LNCAP (cell line): ENCODE measurements at regions not wholly inside any gene's neighbourhood (a gene's known extent, or its start where the extent isn't known, plus 50 kb on each side); places are given as distances from the start of the nearest gene placed in this dataset.

Source experiments
- TF ChIP-seq, protein P1 (sequence below): fragments of 450-650 bp; IDR thresholded peaks from 2 replicates; pipeline ENCODE4 v1.5.1; 2017; ENCODE audit warnings: mild to moderate bottlenecking

DNA sequence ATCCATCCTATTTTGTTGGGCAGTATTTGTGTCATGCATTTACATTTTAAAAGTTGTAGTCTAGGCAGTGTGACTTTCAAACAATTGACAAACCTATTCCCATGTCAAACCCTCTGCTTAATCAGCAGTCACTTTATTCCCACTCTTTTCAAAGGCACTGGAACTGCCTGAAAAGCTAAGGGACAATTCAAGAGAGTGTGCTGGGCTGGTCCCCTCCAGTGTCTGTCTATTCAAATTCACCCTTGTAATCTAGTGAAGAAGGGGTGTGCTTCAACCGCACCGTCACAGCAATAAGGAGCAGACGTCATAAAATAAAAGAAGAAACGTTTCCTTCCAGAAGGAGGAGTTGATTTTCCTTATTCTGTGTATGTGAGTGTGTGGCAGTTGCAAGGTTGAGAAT, 197.0 kb upstream of the MAD2L1 start:
- TF ChIP-seq, protein P1, sequence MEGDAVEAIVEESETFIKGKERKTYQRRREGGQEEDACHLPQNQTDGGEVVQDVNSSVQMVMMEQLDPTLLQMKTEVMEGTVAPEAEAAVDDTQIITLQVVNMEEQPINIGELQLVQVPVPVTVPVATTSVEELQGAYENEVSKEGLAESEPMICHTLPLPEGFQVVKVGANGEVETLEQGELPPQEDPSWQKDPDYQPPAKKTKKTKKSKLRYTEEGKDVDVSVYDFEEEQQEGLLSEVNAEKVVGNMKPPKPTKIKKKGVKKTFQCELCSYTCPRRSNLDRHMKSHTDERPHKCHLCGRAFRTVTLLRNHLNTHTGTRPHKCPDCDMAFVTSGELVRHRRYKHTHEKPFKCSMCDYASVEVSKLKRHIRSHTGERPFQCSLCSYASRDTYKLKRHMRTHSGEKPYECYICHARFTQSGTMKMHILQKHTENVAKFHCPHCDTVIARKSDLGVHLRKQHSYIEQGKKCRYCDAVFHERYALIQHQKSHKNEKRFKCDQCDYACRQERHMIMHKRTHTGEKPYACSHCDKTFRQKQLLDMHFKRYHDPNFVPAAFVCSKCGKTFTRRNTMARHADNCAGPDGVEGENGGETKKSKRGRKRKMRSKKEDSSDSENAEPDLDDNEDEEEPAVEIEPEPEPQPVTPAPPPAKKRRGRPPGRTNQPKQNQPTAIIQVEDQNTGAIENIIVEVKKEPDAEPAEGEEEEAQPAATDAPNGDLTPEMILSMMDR: no peak

DNA sequence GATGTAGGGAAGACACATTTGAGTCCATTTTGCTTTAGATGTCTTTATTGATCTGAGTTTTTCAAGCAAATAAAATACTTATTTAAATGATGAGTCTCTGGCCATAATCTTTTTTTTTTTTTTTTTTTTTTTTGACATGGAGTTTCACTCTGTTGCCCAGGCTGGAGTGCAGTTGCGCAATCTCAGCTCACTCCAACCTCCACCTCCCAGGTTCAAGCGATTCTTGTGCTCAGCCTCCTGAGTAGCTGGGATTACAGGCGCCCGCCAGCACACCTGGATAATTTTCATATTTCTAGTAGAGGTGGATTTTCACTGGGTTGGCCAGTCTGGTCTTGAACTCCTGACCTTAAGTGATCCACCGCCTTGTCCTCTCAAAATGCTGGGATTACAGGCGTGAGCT, 194.5 kb upstream of the MAD2L1 start:
- TF ChIP-seq, protein P1: no peak

DNA sequence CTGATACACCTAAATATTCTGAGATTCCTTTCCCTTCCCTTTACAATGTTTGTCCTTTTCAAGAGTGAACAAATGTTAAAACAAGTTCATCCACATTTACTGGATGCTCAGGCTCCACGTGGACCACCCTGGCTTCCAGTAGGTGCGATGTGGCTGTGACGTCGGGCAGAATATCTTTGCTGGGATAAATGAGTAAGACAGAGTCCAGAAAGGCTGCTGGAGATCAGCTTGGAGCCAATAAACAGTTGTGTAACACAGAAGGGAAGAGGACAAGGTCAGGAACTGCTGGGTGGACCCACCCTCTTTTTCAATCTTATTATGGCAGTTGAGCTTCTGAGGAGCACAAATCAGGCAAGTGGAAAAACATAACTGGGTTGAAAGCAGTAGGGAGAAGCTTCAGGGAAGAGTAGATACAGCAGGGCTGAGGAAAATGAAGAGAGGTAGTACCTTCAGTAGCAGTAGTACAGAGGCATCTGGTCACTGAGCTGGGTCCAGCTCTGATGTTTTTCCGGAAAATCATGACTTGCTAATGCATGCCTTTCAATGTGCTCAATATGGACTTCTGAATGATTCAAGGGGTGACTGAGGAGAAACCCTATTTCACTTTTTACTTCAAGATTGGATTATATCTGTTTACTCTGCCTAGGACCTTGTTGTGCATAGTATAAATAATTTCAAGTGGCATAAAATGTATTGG, 171.8 kb upstream of the MAD2L1 start:
- TF ChIP-seq, protein P1: no peak

DNA sequence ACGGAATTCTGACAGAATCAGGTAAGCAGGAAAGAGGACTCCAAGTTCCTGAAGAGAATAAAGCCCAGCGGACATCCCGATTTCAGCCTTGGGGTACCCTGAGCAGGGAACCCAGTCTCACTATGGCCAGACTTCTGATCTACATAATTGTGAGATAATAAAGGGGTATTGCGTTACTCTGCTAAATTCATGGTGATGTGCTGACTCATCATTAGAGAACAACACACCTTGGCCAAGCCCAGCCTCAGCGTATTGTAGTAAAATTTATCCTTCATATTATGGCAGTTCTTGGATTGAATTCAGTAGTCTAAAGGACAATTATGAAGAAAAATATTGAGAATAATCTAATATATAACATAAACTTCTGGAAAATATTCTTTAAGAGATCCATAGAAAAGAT, 170.2 kb upstream of the MAD2L1 start:
- TF ChIP-seq, protein P1: no peak

DNA sequence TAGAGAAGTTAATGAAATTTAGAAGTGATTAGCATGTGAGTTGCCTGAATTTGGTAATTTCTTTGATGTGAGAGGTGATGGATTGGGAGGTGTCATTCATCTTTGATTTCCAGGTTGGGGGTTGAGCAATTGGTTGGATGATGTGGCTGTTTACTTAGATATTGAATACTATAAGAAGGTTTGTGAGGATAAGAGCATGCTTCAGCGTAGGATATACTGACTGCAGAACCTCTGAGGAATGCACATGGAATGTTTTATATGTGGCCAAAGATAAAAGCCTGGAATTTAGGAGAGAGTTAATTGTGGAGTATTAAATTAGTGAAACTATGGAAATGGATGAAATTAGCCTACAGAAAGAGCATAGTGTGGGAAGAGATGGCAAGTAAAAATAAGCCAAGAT, 165.4 kb upstream of the MAD2L1 start:
- TF ChIP-seq, protein P1: no peak

DNA sequence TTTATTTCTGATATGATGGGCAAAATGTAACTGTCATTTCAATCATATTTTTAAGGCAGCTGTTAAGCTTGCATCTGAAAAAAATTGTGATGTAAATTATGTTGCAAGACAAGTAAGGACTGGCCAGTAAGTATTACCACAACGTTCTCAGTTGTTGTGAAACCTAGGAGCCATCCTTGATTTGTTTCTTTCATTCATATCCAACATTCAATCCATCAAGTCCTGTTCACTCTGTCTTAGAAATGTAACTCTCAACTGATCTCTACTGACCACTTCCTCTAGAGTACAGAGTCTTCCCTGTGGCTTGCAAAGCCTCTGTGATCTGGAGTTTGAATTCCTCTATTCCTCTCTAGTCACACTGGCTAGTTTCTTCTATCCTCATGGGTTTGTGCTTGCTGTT, 161.4 kb upstream of the MAD2L1 start:
- TF ChIP-seq, protein P1: no peak

DNA sequence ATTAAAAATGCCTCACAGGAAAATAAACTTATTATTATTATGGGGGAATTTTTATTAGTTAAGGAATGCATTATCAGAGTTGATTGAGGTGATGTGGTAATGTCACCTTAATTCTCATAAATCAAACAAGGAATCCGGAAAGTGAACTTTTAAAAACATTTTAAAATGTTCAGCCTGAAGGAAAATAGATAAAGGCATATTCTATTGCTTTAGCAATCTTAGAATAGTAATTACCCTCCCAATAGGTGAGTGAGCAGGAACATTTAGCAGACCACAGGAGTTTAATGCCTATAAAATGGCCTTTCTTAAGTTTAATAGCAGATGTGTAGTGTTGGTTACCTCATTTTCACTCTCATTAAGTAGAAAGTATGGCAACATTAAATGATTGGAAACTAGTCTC, 160.9 kb upstream of the MAD2L1 start:
- TF ChIP-seq, protein P1: no peak

DNA sequence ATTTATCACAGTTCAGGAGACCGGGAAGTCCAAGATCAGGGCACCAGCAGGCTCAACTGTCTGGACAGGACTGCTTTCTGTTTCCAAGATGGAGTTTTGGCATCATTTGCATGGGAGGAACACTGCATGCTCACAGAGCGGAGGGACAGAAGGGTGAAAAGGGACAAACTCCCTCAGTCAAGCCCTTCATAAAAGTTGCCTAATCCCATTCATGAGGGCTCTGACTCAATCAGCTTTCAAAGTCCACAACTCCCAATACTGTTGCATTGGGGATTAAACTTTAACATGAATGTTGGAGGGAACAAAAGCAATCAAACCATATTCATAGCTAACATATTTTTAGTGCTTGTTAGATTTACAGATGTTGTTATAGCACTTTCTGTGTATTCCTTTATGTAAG, 158.9 kb upstream of the MAD2L1 start:
- TF ChIP-seq, protein P1: no peak
